ENCODE measurements at regions not wholly inside any gene's neighbourhood (a gene's known extent, or its start where the extent isn't known, plus 50 kb on each side); places are given as distances from the start of the nearest gene placed in this dataset.

- DNase-seq (ENCODE audit: low spot score), result no peak
Measured at GRCh38 chr5:6163913-6164312, 214.4 kb downstream of the MED10 start.

DNA sequence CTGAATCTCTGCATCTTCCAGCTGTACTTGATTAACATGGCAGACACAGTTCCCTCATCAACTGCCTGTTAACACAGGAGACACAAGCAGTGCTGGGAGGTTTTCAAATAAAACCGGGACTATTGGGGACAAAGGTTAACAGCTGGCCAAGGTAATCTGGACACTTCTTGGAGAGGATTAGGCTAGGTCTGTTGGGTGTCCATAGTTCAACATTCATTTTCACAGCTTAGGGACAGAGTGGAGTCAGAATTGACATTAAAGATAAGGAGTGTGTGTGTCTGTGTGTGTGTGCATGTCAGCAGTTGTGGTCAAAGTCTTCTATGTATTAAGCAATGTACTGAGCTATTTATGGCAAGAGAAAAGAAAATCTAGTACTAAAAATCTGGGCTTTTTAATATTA lies 216.2 kb downstream of the MED10 start:
- no peak for DNase-seq (ENCODE audit: low spot score)

DNA sequence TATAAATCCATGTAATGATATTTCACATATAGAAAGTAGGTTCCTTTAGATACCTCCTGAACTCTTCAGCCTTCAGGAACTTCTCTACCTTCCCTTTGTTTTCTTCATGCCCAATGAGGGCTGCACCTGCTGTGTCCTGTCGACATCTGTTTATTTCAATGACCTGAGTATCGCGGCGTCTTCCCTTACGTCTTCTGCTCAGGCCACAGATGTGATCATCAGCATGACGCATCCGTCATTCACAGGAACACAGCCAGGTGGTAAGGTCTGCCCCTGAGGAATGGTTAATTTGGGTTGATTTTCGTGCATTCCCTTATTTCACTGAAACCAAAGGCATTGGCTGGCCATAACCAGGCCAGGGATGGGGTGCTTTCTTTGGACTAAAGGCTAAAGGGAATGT lies 217.1 kb downstream of the MED10 start:
- DNase-seq (ENCODE audit: low spot score), result no peak

GRCh38 chr5:6159832-6160430 lies 218.4 kb downstream of the MED10 start:
- no peak for DNase-seq (ENCODE audit: low spot score)

DNA sequence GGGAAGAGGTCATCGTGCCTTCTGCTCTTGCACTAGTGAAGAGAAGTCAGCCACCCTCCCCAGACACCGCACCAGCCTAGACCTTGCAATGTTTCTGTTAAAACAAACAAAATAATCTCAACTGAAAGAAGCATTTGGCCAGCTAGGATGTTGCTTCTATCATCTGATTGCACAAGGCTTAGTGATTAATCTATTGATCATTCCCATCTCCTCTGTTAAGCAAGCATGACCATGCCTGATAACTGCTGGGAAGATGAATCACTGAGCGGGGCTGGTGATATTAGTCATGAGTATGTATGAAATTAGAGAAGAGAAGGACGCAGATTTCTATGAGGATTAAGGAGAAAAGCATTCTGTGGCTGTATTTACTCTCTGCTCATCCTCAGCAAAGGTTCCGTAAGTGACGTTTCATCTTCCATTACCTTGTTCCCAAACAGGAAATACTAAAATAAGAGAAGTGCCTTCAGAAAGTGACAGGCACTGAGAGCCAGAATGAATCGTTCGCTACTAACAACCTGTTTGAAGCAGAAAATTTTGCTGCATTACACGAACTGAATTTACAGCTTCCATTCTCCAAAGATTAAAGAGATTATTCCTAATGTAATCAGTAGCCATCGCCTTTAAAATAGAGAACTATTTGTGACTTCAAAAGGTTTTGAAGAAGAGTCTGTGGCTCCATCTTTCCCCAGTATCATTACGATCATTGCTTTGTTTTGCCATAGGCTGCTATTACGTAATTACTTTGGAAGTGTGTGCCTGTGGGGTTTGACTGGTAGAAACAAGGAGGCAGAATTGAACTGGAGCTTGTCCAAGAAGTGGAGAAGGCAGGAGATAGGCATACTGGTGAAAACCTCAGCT lies 219.1 kb downstream of the MED10 start:
- DNase-seq (ENCODE audit: low spot score), result no peak

DNA sequence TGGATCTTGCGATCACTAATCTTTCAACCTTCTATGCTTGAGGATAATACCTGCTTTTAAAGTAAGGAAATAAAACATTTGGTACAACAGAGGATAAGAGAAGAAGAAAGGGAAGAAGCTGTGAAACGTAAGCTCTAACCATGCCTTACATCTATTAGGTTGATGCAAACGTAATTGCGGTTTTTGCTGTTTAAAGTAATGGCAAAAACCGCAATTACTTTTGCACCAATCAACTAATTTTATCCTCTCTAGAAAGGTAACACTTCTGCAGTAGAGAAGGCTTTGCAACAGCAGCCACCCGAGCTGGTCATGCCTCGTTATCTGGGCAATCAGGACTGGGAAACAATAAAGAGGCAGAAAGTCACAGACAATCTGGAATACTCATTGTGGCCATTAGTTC lies 224.1 kb downstream of the MED10 start:
- no peak for DNase-seq (ENCODE audit: low spot score)

GRCh38 chr5:6146271-6146670 lies 232.1 kb downstream of the MED10 start:
- DNase-seq (ENCODE audit: low spot score), result no peak

DNA sequence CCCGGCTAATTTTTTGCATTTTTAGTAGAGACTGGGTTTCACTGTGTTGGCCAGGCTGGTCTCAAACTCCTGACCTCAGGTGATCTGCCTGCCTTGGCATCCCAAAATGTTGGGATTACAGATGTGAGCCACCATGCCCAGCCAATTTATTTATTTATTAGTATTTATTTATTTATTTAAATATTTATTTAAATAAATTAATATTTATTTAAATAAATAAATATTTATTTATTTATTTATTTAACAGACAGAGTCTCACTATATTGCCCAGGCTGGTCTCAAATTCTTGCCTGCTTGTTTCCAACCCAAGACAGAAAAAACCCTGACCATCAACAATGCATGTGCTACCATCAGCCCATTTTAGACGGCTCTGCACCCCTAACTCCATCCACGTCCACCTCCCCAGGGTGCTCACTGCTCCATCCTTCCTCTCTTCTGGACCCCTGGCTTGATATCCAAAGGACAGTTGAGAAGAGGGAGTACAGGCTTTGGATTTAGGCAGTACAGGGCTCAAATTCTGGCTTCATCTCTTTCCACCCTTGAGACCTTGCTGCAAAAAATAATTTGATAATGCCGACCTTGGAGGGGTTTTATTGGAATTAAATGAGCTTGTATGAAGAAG lies 232.6 kb downstream of the MED10 start:
- no peak for DNase-seq (ENCODE audit: low spot score)

- DNase-seq (ENCODE audit: low spot score), result no peak
Measured at GRCh38 chr5:6143523-6143922, 234.8 kb downstream of the MED10 start.

GRCh38 chr5:6142353-6142752 lies 236.0 kb downstream of the MED10 start:
- no peak for DNase-seq (ENCODE audit: low spot score)

DNA sequence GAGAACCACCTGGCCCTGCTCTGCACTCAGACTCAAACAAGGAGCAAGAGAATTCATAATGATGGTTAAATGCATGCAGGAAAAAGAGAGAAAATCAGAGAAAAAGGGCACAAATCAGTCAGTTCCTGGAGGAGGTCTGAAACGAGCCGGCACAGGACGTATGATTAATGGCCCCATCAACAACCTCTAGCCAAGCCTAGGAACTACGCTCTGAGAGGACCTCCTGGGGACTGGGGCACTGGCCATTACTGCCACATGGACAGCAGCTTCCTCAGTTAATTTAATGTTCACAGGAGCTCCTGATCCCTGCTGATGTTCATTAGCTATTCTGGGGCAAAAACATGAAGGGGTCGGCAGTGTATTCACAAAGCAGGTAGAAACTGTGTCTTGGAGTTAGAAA lies 238.1 kb downstream of the MED10 start:
- DNase-seq (ENCODE audit: low spot score), result no peak

GRCh38 chr5:6135977-6136376 lies 242.4 kb downstream of the MED10 start:
- DNase-seq (ENCODE audit: low spot score), result no peak

GRCh38 chr5:6134281-6134680 lies 244.1 kb downstream of the MED10 start:
- no peak for DNase-seq (ENCODE audit: low spot score)

DNA sequence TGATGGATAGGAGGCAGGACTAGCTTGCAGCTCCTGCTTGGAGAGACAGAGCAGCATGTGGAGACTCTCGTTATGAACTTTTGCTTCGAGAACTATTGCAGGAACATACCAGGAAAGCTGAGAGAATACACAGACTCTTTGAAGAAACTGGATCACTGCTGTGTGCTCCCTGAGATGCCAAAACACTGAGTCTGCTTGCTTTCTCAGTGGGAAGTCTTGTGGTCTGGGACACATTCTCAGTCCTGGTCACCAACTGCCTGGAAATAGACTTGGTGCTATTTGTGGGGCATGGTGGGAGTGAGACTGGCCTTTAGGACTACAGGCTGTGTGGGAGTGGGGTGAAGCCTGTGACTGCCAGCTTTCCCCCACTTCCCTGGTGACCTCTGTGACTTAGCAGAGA lies 252.6 kb downstream of the MED10 start:
- DNase-seq (ENCODE audit: low spot score), result no peak

GRCh38 chr5:6118691-6119090 lies 259.7 kb downstream of the MED10 start:
- DNase-seq (ENCODE audit: low spot score), result no peak

GRCh38 chr5:6117212-6117611 lies 261.1 kb downstream of the MED10 start:
- DNase-seq (ENCODE audit: low spot score), result no peak

DNA sequence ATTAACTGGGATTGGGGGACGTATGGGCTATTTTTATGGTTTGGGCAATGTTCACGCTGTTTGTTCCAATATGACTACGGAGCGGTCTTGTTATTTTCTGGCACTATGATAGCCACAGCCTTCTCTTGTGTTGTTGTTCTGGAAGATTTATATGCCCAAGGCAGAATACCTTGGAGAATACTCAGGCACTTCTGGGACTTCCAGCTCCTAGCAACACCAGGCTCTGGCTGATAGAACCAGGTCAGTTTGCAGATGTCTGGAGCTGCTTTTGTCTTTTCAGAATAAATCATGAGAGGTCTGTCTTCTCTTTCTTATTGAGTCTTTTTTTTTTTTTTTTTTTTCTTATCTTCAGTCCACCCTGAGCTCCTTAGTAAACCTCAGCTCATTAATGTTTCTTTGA lies 262.5 kb downstream of the MED10 start:
- DNase-seq (ENCODE audit: low spot score), result no peak

DNA sequence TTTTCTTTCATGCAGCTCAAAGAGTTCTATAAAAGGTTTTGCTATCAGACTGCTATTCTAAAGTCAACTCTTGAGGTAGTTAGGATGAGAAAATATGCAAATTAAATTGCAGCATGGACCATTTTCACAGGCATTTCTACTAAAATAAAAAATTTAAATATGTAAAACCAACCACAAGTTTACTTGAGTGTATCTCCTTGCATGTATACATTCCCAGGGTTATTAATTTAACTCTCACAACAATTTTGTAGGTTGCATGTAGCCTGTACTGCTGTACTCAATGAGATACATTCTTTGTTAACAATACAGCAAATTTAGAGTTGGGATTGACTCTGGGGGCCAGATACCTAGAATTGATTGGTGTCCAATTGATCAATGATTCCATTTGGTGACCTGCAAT lies 265.8 kb downstream of the MED10 start:
- DNase-seq (ENCODE audit: low spot score), result no peak

DNA sequence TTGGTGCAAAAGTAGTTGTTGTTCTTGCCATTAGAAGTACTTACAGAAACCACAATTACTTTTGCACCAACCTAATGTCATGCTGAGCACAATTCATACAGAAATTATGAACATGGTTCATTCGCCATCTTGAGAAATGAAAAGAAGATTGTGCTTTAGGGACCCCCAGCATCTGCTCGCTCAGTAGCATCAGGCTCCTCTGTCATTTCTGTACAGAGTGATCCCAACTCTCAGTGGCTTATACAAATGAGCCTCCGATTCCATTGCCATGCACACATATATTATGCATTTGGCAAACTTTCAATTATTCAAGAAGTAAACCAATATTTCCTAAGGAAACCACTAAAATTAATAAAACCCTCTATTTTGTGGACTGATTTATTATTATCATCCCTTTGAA lies 266.2 kb downstream of the MED10 start:
- no peak for DNase-seq (ENCODE audit: low spot score)

- DNase-seq (ENCODE audit: low spot score), result no peak
Measured at GRCh38 chr5:6111131-6111530, 267.2 kb downstream of the MED10 start.

- no peak for DNase-seq (ENCODE audit: low spot score)
Measured at GRCh38 chr5:6110441-6111005, 267.8 kb downstream of the MED10 start.

DNA sequence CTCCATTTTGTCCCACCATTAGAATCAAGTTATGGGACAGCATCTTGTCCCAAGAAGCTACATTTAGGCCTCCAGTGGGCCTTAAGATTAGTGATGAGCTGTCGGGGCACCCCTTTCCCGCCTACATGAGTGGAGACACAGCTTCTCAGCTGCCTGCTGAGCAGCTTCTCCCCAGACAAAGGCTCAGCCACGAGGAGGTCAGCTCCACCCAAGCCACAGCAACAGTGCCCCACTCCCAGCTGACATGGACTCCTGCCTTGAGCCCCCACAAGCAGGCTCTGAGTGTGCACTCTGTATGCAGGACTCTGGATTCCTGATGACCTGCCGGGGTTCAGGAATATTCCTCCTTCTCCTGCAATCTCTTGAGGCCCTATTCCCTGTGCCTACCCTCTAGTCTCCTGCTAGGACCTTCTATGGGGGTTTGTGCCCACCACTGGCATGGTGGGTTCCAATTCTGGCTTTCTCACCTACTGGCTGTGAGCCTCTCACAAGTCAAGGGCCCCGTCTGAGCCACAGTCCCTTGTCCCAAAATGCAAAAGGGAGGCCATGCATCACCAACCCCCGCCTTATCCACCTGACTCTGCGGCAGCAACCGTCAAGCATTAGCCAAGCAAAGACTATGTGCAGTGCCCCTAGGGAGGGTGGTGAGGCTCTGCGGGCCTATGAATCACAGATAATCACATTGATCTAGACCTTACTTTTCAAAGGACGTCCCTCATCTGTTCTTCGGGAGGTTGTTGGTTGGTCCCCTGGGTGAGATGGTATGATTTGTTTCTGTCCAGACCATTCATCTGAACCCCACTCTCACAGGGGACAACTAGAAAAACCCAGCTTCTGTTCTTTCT lies 269.1 kb downstream of the MED10 start:
- DNase-seq (ENCODE audit: low spot score), result no peak
